Choroid plexus epithelial cell (primary cell): ENCODE measurements at regions not wholly inside any gene's neighbourhood (a gene's known extent, or its start where the extent isn't known, plus 50 kb on each side); places are given as distances from the start of the nearest gene placed in this dataset.

ENCODE experiments used
- DNase-seq: peaks from one replicate; pipeline ENCODE4 v3.0.0-alpha.2; 2010; ENCODE audit warnings: low read depth
- H3K4me3 ChIP-seq: 2 replicates; pipeline ENCODE4 v1.5.1; 2011; ENCODE audit warnings: low read depth, mild to moderate bottlenecking, control low read depth, low read length, moderate library complexity
- CTCF ChIP-seq: conservative IDR thresholded peaks from 2 replicates; pipeline ENCODE4 v1.5.1; 2011; ENCODE audit warnings: low read depth, mild to moderate bottlenecking, control low read depth, inconsistent platforms, low read length, moderate library complexity

GRCh38 chr5:165351342-165351741 is 1845.9 kb downstream of the MAT2B start:
- TF ChIP-seq CTCF: no peak
- H3K4me3 ChIP-seq: no peak overlapping the region
- DNase-seq: no peak

- DNase-seq: no peak
- H3K4me3 ChIP-seq: no peak overlapping the region
- TF ChIP-seq CTCF: no peak
Observed at GRCh38 chr5:165360366-165360765, 1854.9 kb downstream of the MAT2B start.

- TF ChIP-seq CTCF: no peak
- no peak for DNase-seq
- H3K4me3 ChIP-seq: no peak overlapping the region
Observed at GRCh38 chr5:165360784-165361542, 1855.5 kb downstream of the MAT2B start.

- no peak for TF ChIP-seq CTCF
- DNase-seq: no peak
- no peak overlapping the region for H3K4me3 ChIP-seq
Observed at GRCh38 chr5:165370233-165370632, 1864.8 kb downstream of the MAT2B start.

GRCh38 chr5:165370794-165371193 is 1865.4 kb downstream of the MAT2B start:
- H3K4me3 ChIP-seq: no peak overlapping the region
- DNase-seq: peak; percentile 14
- no peak for TF ChIP-seq CTCF

- H3K4me3 ChIP-seq: no peak overlapping the region
- no peak for TF ChIP-seq CTCF
- DNase-seq: no peak
Observed at GRCh38 chr5:165375201-165375600, 1869.8 kb downstream of the MAT2B start.

- H3K4me3 ChIP-seq: no peak overlapping the region
- no peak for TF ChIP-seq CTCF
- DNase-seq: no peak
Observed at GRCh38 chr5:165393839-165394238, 1888.4 kb downstream of the MAT2B start.
